Left forelimb (tissue), 1 donor: ENCODE measurements at regions not wholly inside any gene's neighbourhood (a gene's known extent, or its start where the extent isn't known, plus 50 kb on each side); places are given as distances from the start of the nearest gene placed in this dataset.

Source experiments
- DNase-seq: peaks from one replicate; pipeline ENCODE4 v3.0.0-alpha.2; 2018; ENCODE audit warnings: low spot score

GRCh38 chr5:89128906-89129625, 246.1 kb upstream of the MEF2C start:
- no peak for DNase-seq

GRCh38 chr5:89128092-89128491, 245.1 kb upstream of the MEF2C start:
- DNase-seq = no peak

- no peak for DNase-seq
Measured at GRCh38 chr5:89127191-89127590, 244.2 kb upstream of the MEF2C start.

GRCh38 chr5:89125372-89125771, 242.4 kb upstream of the MEF2C start:
- DNase-seq = no peak

DNA sequence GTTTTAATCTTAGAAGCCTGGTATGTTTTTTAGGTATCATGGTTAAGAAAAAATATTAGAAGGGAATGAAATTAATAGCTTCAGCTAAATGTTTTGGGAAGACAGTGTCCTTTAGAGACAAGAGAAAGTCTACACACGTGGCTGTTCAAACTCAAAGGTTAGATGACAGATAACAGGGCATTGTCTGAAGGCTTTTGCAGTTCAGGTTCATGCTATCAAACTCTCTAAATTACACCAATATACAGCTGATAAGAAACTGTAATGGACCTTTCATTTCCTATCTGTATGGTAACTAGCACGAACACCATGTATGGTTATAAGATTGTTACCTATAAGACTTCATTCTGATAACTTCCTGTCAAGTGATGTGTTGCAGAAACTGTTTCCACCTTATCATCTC, 240.6 kb upstream of the MEF2C start:
- no peak for DNase-seq

GRCh38 chr5:89120719-89121118, 237.7 kb upstream of the MEF2C start:
- no peak for DNase-seq

DNA sequence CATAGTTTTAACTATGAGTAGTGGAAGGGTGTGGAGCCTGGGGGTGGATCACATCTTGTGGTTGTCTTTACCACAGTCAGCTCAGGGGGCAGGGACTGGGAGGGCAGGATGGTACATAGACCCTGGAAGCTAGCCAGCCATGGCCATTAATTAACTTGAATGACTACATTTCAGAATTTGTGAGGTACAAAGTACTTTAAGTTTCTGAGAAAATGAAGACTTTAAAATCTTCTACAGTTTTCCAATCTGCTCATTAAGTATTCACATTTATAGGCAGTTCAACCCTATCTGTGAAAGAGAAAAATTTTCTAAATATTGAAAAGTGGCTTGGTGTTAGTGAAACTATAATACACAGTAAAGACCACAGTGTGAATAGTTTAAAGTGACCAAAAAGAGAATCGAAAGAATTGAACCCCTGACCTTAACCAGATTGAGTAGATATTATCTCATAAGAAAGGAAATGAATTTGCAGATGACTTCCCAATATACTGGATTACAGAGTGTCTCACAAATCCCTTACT, 234.2 kb upstream of the MEF2C start:
- no peak for DNase-seq

DNA sequence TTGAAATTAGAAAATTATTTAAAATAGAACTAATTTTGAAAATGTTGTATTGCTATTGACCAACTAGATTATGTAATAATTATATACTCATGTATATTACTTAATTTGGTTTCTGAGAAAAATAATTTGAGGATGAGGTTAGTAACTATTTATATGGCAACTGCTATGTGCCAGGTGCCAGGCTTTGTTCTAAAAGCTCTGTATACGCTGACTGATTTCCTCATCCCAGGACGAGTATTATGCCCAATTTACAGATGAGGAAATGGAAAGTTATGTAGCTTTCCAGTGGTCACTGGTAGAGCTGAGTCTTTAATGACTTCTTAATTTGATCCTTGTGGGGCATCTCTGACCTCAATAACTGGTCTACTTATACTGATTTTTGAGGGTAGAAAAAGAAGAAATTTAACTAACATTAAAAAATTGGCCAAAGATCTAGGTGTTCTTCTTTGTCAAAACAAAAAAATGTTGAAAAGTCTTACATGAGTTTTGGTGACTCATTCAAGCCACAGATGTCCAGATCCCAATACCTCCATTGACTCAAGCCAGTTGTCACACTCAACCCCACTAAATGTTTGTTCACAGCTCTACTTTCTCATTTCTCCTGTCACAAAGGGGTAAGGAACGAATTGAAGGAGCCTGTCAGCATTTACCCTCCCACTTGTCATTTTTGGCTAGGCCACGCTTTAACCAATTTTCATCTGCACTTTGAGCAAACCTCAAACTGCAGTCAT, 228.1 kb upstream of the MEF2C start:
- DNase-seq = no peak

DNA sequence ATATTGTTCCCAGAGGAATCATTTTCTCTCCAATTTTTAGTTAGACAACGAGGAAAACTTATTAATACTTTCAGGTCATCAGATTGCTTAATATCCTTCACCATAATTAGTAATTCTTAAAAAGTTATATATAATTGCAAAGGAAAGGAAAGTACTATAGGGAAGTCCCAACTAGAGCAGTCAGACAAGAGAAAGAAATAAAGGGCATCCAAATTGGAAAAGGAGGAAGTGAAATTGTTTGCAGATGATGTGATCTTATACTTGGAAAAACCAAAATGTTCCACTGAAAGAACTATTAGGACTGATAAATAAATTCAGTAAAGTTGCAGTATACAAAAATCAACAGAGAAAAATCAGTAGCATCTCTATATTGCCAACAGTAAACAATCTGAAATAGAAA, 223.5 kb upstream of the MEF2C start:
- DNase-seq = no peak

GRCh38 chr5:89105836-89106235, 222.9 kb upstream of the MEF2C start:
- no peak for DNase-seq

GRCh38 chr5:89105171-89105695, 222.2 kb upstream of the MEF2C start:
- DNase-seq = no peak

GRCh38 chr5:89098199-89098756, 215.3 kb upstream of the MEF2C start:
- no peak for DNase-seq

GRCh38 chr5:89097103-89097502, 214.1 kb upstream of the MEF2C start:
- DNase-seq = no peak

GRCh38 chr5:89095341-89095740, 212.4 kb upstream of the MEF2C start:
- DNase-seq = no peak

- DNase-seq = no peak
Measured at GRCh38 chr5:89090037-89090436, 207.1 kb upstream of the MEF2C start.

- DNase-seq = no peak
Measured at GRCh38 chr5:89087551-89088318, 204.8 kb upstream of the MEF2C start.

- no peak for DNase-seq
Measured at GRCh38 chr5:89087128-89087527, 204.1 kb upstream of the MEF2C start.

- no peak for DNase-seq
Measured at GRCh38 chr5:89086390-89087086, 203.6 kb upstream of the MEF2C start.

GRCh38 chr5:89083791-89084190, 200.8 kb upstream of the MEF2C start:
- no peak for DNase-seq

DNA sequence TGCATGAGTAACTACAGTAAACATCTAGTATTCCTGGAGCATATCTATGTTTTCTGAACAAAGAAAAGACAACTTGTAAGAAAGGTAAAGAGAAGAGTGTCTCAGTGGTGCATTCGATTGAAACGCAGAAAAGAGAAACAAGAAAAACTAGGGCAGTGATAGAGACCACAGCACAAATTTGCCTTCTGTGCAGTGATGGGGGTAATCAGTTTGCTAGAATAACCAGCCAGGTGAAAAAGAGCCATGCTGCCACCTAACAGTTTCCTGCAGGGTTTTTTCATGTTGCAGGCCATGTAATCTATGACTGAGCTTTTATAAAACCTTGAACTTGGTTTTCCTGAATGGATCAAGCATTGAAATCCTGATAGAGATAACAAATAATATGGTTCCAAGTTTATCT, 198.4 kb upstream of the MEF2C start:
- DNase-seq = no peak

DNA sequence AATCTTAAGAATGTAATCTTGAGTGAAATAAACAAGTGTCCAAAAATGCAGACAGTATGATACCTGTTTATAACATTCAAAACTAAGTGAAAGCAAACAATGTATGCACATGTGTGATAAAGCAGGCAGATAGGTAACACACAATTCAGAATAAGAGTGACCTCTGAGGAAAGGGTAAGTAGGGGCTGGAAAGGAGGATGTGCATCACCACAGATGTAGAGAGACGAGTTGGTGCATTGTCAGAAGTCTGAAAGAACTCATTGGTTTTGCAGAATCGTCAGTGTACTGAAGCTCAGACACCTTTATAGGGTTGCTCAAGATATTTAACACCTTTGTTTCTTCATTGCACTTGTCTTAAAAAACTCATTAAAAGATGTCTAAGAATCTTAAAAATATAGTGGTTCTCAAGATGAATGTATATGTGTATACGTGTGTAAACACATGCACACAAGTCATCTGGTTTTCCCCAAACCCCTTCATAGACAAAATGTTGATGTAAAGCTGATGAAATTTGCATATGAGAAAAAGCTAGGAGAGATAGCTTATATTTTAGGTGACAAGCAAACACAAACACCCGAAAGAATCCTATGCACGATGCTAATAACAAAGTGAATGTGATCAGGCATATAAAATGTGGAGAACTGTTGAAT, 197.6 kb upstream of the MEF2C start:
- DNase-seq = no peak
